NCI-H526 treated with DMSO at 0.1 percent for 48 hours (cell line): ENCODE measurements at regions not wholly inside any gene's neighbourhood (a gene's known extent, or its start where the extent isn't known, plus 50 kb on each side); places are given as distances from the start of the nearest gene placed in this dataset.
A peak's percentile ranks its signal among the peaks of the same experiment; 100 is the strongest.
"Not testable (repeated sequence)": the region's sequence is repeated elsewhere in the genome, so short reads cannot be mapped to it uniquely, and the experiment has no call there.

ENCODE experiments used
- DNase-seq: peaks from one replicate; lab custom pipeline; 2025; lab: John Stamatoyannopoulos, UW

DNA sequence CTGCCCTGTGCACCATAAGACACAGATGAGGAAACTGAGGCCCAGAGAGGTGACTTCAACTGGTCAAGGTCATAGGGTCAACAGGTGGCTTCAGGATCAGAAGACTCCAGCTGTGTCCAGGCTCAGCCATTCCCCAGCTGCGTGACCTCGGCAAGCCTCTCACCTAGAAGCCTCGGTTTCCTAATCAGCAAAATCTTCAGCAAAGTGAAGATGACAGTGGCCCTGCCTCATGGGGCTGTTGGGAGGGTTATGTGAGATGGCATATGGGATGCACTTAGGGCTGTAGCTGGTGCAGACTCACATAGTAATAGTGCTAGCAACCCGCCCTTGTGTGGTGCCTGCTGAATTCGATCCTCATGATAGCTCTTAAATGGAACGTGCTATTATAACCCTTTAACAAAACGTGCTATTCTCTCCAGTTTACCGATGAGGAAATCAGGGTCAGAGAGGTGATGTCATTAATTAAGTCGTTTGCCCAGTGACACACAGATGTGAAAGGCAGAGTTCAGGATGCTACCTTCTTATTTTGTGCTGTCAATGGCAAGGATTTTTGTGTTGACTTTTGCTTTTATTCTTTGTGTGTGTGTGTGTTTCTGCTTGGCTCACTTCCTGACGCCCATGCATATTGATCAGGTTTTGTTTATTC is 472.9 kb downstream of the MATN1 start:
- DNase-seq = no peak

DNA sequence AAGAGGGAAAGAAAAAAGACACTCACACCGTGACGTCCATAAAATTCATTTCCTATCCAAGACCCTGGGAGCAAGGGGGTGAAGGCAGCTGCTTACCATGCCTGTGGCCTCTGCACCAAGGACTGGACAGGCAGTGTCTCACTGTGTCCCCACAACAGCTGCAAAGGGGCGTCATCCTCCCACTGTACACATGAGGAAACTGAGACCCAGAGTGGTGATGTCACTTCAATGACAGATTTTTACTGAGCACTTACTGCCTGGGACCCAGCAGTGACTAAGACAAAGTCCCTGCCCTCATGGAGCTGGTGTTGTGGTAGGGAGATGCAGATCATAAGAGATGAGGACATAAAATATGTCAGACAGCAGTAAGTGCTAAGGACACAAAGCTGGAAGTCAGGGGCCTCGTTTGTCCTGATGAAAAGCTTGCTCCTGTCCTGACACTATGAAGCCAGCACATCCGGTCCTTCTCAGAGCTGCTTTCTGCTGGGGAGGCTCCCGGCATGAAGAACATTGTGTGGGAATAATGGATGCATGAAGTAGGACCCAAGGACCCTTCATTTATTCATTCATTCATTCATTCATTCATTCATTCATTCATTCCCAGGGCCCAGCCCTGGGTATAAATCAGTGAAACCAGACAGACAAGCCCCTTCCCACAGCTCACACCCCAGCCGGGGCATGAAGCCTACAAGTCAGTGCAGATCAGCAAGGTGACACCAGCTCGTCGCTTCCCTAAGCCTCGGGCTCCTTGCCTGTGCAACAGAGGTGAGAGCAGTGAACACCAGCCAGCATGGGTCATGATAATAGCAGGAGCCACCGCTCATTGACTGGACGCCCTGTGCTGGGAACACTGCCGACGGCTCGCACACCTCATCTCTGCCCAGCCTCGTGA is 473.7 kb downstream of the MATN1 start:
- DNase-seq = no peak

DNA sequence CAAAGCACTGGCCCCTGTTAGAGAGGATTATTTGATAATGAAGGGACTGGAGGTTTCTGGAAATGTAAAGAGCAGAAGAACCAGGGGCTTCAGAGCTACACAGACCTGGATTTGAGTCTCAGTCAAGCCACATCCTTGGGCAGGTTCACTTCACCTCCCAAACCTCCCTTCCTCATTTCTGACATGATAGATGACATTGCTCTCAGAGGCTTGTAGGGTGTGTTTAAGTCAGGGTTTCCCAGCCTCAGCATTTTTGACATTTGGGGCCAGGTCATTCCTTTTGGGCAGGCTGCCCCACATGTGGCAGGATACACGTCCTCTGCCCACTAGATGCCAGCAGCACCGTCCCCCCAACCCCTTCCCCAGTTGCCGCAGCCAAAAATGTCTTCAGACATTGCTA is 474.6 kb downstream of the MATN1 start:
- DNase-seq = no peak

DNA sequence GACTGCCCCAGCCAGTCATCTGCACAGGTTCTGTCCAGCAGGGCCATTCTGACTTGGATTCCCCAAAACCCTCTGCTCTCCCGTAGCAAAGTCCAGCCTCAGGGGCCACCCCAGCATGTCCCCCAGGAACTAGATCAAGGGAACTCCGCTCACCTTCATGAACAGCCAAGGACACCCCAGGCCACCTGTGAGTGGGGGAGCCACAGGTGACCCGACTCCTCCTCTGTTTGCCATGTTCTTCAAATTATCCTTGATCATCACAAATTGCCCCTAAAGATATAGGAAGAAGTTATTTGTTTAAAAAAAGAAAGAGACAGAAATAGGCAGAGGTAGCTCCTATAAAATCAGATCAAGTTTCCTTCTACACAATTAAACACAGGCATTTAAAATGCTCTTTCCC is 475.0 kb downstream of the MATN1 start:
- no peak for DNase-seq

DNA sequence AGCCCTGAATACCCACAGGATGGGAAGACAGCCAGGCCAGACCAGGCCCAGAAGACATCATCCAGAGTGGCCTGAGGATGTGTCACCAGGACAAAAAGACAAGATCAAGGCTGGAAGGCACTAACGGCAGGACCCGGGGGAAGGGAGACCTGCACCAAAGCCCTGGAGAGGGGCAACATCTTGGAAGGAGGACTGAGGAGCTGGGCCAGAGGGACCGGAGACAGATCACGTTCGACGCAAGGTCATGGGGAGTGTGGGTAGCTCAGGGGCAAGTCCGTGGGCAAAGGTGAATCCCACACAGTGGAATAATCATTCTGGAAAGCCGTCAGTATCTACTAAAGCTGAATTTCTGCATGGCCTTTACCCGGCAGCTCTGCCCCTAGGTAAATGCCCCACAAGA is 478.6 kb downstream of the MATN1 start:
- DNase-seq = no peak

DNA sequence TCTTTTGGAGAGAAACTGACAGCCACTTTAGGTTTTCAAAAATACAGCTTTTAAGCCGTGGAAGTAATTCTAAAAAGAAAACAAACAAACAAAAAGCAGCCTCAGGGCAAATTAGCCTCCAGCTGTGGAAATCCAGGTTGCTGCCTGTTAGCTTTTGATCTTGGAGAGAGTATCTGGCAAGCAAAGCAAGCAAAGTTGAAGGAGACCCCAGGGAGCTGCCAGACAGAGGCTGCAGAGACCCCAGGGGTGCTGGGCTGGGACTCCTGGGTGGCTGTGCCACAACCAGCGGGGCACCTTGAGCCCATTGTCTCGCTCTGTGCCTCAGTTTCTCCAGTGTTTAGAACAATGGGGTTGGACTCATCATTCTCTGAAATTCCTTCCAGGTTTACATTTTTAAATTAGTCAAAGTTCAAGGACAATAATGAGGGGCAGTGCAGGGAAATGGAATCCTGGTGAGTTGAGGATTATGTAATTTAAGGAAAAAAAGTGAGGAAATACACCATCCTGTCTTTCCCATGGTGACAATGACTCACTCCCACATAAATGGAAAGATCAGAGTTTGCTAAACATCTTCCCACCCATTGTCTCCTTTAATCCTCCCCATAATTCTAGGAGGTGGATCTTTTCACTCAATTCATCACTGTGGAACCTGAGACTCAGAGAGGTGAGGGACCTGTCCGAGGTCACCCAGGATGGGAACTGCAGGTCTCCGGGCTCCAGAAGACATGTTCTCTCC is 480.5 kb downstream of the MATN1 start:
- DNase-seq = no peak

DNA sequence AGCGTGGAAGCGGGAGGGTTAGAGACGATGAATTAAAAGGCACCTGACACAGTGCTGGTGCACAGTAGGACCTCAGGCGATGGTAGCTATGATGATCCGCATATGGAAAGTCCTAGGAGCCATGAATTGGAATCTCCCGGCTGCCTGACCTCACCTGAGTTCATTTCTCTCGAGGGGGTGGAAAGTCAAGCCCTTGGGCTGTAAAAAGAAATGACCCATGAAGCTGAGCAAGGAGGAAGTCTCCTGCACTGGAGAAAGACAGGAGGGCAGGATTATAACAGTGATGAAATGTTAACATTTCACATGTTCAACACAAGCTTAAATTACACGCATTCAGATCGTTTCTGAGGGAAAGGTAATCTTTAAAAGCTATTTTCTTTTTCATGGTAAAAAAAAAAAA is 481.2 kb downstream of the MATN1 start:
- DNase-seq = no peak

DNA sequence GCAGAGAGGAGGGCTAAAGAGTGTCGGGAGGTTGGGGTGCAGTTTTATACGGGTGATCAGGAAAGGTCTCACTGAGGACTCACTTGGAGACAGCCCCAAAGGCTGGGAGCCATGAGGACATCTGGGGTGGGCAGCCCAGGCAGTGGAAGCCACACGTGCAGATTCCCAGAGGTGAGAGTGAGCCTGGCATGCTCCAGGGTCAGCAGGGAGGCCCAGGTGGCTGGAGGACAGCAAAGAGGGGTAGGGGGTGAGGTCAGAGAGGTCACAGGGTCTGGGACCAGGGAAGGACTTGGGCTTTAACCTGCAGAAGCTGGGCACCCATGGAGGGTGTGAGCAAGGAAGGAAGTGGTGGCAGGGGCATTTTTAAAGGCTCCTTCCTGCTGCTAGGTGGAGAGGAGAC is 481.7 kb downstream of the MATN1 start:
- no peak for DNase-seq

DNA sequence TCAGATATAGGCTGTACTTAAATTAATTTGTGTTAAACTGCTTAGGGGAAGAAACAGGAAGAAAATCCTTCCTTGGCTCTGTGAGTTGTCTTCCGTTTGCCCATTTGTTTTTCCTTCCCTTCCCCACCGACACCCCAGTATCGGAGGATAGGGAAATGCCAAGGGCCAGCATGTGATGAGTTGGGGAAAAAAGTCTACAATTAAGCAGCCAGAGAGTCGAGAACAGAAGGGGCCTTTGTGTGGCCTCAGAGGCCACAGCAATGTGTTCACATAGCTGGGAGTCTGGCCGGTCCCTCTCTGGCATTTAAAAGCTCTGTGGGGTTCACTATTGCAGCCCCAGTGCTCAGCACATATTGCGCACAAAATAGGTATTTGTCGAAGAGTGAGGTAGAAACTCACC is 489.3 kb downstream of the MATN1 start:
- DNase-seq = no peak

DNA sequence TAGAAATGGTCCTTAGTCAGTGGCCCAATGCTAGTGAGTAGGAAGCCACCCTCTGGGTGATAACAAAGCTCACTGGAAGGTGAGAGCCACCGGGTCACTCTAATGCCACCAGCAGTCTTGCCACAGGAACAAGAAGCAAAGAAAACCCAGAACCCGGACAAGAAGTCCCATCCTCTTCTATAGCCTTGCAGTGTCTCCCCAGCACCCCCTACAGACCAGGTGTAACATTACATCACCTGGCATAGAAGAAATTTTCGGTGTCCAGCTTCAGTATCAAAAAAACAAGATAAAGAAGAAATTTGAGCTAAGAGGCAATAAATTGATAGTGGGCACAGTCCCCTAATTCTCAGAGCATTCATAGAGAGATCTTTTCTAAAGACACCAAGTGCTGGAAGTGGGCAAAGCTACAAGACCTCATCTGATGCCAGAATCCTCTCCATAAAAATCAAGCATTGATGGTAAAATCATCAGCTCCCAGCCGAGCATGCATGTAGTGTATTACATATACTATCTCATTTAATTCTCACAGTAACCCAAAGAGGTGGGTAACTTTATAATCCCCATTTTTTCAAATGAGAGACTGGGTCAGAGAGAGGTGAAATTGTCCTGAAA is 491.0 kb downstream of the MATN1 start:
- DNase-seq = peak; percentile 30

DNA sequence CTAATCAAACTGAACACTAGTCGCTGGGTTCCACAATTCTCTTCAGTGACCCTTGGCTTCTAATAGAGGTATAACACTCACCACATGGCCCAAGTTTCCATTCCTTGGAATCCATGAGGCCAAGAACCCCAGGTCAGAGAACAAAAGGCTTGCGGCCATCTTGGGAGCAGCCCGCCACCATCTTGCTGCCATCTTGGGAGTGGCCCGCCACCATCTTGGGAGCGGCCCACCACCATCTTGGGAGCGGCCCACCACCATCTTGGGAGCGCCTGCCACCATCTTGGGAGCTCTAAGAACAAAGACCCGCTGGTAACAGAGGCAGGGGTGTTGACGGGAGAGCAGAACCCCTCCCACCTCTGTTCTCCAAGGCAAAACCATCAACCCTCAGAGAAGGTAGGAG is 493.4 kb downstream of the MATN1 start:
- DNase-seq = no peak

DNA sequence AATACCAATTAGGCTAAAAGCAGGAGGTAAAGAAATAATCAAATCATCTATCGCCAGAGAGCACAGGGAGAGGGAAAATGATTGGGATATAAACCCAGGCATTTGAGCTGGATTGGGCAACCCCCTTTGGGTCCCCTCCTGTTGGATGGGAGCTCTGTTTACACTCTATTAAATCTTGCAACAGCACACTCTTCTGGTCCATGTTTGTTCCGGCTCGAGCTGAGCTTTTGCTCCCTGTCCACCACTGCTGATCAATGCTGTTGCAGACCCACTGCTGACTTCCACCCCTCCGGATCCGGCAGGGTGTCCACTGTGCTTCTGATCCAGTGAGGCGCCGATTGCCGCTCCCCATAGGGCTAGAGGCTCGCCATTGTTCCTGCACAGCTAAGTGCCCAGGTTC is 493.8 kb downstream of the MATN1 start:
- DNase-seq = no peak

DNA sequence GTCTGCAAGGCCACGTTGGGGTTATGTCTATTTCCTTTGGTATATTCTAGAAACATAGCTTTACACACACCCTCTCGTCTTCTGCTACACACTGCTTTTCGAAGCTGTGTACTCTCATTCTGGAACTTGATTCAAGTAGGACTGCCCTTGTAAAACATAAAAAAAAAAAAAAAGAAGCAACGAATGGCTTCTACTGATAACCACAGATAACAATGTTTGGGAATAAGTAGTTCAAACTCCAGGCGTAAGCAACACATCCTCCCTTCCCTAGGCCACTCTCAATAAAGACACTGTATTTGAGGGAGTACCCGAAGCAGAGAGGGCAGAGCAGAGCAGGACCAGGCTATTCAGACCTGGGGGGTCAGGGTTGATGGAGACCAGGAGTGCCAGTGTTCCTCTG is 496.7 kb downstream of the MATN1 start:
- no peak for DNase-seq

DNA sequence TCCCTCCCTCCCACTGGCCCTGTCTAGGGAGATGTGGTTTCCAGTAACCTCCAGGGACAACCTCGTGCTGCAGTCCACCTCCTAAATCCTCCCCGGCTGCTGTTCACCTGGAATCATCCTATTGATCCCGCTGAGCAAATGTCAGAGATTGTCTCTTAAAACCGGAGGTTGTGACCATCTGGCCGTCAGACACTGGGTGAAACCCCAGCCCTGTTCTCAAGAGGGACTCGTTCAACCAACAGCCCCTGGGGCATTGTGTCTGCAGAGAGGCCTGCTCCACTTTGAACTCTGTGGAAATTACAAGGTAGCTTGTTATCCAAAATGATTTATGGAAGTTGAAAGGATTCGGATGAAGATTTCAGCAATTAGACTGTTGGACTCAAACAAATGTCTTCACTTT is 498.0 kb downstream of the MATN1 start:
- DNase-seq = no peak

DNA sequence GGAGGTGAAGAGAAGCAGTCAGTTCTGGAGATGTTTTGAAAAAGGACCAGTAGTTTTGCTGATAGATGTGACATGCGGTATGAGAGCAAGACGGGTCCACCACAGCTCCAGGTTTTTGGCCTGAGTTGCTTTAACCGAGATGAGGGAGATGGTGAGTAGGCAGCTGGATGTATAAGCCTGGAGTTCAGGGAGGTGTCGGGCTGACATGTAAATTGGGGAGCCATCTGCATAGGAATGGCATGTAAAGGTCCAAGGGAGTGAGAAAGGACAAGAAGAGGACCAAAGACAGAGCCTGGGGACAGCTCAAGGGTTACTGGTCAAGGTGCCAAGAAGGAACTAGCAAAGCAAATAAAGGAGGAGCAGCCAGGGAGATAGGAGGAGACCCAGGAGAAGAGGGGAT is 503.7 kb downstream of the MATN1 start:
- DNase-seq = no peak

DNA sequence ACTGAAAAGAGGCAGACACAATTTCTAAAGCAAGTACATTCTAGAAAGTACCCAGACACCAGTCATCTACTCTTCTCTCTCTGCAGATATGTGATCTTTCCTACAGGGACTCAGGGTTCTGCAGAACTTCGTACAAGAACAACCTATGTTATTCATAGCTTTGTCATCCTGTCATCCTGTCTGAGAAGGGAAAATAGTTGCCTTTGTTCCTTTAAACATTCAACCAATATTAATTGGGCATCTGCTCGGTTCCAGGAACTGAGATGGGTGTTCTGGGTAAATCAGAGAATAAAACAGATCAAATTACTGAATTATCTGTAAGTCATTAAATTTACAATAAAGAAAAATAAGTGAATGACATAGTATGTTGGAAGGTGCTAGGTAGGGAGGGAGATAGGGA is 504.9 kb downstream of the MATN1 start:
- DNase-seq = no peak

DNA sequence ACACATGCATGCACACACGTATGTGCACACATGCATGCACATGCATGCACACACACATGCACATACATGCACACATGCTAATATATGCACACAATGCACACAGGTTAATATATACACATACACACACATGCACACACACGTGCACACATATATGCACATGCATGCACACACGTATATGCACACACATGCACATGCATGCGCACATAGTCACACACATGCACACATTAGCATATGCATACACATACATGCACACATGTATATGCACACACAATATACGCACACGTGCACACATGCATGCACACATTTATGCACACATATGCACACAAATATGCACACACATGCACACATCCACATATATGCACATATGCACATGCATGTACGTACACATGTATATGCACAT is 506.8 kb downstream of the MATN1 start:
- no peak for DNase-seq

DNA sequence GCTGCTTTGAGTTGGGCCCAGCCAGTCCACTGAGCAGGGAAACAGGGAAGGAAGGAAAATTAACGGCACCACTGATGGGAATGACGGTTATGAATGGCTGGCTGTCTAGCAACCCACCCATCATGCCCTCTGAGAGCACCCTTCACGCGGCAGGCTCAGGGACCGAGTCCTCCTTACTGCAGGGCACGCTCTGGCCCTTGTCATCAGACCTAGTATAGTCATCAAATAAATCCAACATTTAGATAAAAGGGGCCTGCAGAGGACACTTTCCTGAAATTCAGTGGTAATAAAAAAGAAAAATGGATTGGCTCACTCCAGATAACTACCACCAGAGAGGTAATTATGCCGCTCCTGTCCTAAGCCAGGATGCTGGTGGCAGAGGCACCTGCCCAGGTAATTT is 509.4 kb downstream of the MATN1 start:
- DNase-seq = no peak

DNA sequence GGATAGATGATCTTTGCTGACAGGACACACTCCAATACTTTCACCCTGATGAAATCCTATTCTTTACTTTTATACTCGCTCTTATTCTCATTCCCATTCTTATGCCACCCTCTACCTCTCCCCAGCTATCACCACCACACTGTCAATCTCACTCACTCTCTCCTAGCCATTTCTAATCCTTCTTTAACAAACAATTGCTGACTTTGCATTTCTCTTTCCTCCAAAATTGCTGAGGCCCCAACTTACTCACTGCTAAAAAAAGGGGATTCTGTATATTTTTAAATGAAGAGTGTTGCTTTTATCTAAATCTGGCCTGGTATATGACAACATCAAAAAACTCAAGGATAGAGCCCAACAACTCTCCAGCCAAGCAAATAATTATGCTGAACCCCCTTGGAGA is 515.4 kb downstream of the MATN1 start:
- not testable (repeated sequence) for DNase-seq

DNA sequence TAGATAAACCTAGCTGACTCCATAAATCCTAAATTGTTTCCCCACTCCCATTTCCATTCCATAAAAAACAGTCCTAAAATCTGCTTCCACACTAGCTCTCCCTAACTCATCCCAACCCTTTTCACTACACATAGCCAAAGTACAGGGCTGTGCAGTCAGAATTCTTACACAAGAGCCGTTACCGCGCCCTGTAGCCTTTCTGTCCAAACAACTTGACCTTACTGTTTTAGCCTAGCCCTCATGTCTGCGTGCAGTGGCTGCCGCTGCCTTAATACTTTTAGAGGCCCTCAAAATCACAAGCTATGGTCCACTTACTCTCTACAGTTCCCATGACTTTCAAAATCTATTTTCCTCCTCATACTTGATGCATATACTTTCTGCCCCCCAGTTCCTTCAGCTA is 516.8 kb downstream of the MATN1 start:
- not testable (repeated sequence) for DNase-seq

DNA sequence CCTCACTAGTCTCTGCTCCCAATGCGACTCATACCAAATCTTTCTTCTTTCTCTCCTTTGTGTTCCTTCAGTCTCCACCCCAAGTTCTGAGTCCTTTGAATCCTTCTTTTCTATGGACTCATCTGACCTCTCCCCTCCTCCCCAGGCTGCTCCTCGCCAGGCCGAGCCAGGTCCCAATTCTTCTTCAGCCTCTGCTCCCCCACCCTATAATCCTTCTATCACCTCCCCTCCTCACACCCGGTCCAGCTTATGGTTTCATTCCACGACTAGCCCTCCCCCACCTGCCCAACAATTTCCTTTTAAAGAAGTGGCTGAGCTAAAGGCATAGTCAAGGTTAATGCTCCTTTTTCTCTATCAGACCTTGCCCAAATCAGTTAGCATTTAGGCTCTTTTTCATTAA is 518.5 kb downstream of the MATN1 start:
- DNase-seq = not testable (repeated sequence)

DNA sequence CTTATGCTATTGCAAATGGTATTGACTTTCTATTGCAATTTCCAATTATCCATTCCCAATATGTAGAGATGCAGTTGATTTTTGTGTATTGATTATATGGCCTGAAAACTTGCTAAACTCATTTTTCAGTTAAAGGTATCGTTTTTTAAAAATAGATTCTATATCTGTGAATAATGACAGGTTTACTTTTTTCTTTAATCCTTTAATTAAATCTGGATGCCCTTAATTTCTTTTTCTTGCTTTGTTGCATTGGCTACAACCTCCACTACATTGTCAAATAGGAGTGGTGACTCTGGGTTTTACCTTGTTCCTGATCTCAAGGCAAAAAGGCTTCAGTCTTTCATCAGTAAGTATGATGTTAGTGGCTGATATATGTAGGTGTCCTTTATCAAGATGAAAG is 522.4 kb downstream of the MATN1 start:
- DNase-seq = no peak

DNA sequence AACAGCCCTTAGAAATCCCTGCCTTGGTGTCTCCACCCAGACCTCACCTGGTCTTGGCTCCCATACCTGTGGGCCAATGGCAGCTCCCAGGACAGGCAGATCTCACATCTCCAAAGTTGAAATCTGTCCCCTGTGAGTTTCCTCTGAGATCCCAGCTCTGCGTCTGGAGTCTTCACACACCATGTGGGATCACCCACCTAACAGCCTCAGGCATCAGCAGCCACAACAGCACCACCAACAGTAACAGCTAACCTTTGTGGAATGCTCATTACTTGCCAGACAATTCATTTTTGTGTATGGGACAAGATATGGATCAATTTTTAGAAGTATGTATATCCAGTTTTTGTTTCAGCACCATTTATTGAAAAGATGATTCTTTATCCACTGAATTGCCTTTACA is 523.2 kb downstream of the MATN1 start:
- DNase-seq = no peak
